Uterus (tissue), 3 donors: ENCODE measurements at regions not wholly inside any gene's neighbourhood (a gene's known extent, or its start where the extent isn't known, plus 50 kb on each side); places are given as distances from the start of the nearest gene placed in this dataset.

Source experiments
- DNase-seq, 2 donors: peaks; one replicate each; pipeline ENCODE4 v3.0.0-alpha.2; 2019 to 2020
- H3K27ac ChIP-seq, 2 donors: fragments of 200-600 bp; sonication (generic); 1 replicate in 1 of 2; 2 replicates in 1 of 2; pipeline ENCODE4 v1.5.1; 2016 to 2018
- H3K27me3 ChIP-seq, 2 donors: fragments of 200-600 bp; sonication (generic); one replicate each; pipeline ENCODE4 v1.5.1; 2018 to 2019; ENCODE audit warnings: control low read depth in 1 of 2
- H3K36me3 ChIP-seq, 2 donors: fragments of 200-600 bp; sonication (generic); one replicate each; pipeline ENCODE4 v1.5.1; 2019; ENCODE audit warnings: control low read depth in 1 of 2
- H3K4me1 ChIP-seq, 2 donors: fragments of 200-600 bp; sonication (generic); one replicate each; pipeline ENCODE4 v1.5.1; 2018 to 2019; ENCODE audit warnings: control low read depth in 1 of 2
- H3K4me3 ChIP-seq, 2 donors: fragments of 200-600 bp; sonication (generic); 1 replicate in 1 of 2; 2 replicates in 1 of 2; pipeline ENCODE4 v1.5.1; 2018 to 2019; ENCODE audit warnings: mild to moderate bottlenecking in 1 of 2
- H3K9me3 ChIP-seq, 2 donors: fragments of 200-600 bp; sonication (generic); one replicate each; pipeline ENCODE4 v1.5.1; 2019; ENCODE audit warnings: control low read depth in 1 of 2
- CTCF ChIP-seq, 4 experiments: fragments of 200-600 bp in 2 of 4; fragments of 450-650 bp in 2 of 4; sonication (generic) in 2 of 4; IDR thresholded peaks; one replicate each; pipeline ENCODE4 v1.5.1; 2016 to 2019; ENCODE audit warnings: antibody characterized with exemption in 4 of 4, mild to moderate bottlenecking in 2 of 4, moderate library complexity in 1 of 4
- POLR2A ChIP-seq, 2 donors: fragments of 450-650 bp; IDR thresholded peaks; one replicate each; pipeline ENCODE4 v1.6.1; 2016; ENCODE audit warnings: antibody characterized with exemption in 2 of 2, mild to moderate bottlenecking in 1 of 2, moderate library complexity in 1 of 2
- intact Hi-C: fragments of 100-400 bp; cut with DNase I; formaldehyde crosslinking; loops from one replicate; pipeline ENCODE4 v1.15.1; 2023; ENCODE audit warnings: low total_unique reads
- donor health status: DM: yes; HTN: yes; CAD: no.

GRCh38 chr5:57956636-57957035 is 474.0 kb upstream of the ACTBL2 start:
- Histone ChIP-seq H3K4me1 (no peaks in the 10 kb centered on the region), H3K4me3 (no peak overlapping the region), H3K9me3 (no peaks in the 10 kb centered on the region), H3K27me3 (no peaks in the 10 kb centered on the region), H3K27ac (no peak overlapping the region), H3K36me3 (no peaks in the 10 kb centered on the region)
- intact Hi-C loops, result no loop called here
- no peak for TF ChIP-seq POLR2A (IDR thresholded peaks at IDR 0.05)
- TF ChIP-seq CTCF (IDR thresholded peaks at IDR 0.05), result no peak
- no peak for DNase-seq

GRCh38 chr5:57955511-57955910 is 472.9 kb upstream of the ACTBL2 start:
- H3K27ac ChIP-seq, result no peak overlapping the region
- TF ChIP-seq CTCF (IDR thresholded peaks at IDR 0.05) (no peak), POLR2A (IDR thresholded peaks at IDR 0.05) (no peak)
- H3K9me3 ChIP-seq, result no peaks in the 10 kb centered on the region
- intact Hi-C loops, result no loop called here
- no peaks in the 10 kb centered on the region for H3K4me1 ChIP-seq
- no peak for DNase-seq
- H3K4me3 ChIP-seq, result no peak overlapping the region
- H3K36me3 ChIP-seq, result no peaks in the 10 kb centered on the region
- no peaks in the 10 kb centered on the region for H3K27me3 ChIP-seq

GRCh38 chr5:57953792-57954191 is 471.2 kb upstream of the ACTBL2 start:
- TF ChIP-seq POLR2A (IDR thresholded peaks at IDR 0.05), result no peak
- TF ChIP-seq CTCF (IDR thresholded peaks at IDR 0.05), result no peak
- Histone ChIP-seq H3K27ac (no peak overlapping the region), H3K9me3 (no peaks in the 10 kb centered on the region), H3K27me3 (no peaks in the 10 kb centered on the region), H3K4me3 (no peak overlapping the region), H3K36me3 (no peaks in the 10 kb centered on the region), H3K4me1 (no peaks in the 10 kb centered on the region)
- no peak for DNase-seq
- intact Hi-C loops, result no loop called here

- no peak for DNase-seq
- TF ChIP-seq CTCF (IDR thresholded peaks at IDR 0.05), result no peak
- TF ChIP-seq POLR2A (IDR thresholded peaks at IDR 0.05), result no peak
- no peaks in the 10 kb centered on the region for H3K27me3 ChIP-seq
- no peaks in the 10 kb centered on the region for H3K36me3 ChIP-seq
- intact Hi-C loops, result no loop called here
- no peaks in the 10 kb centered on the region for H3K4me1 ChIP-seq
- H3K4me3 ChIP-seq, result no peak overlapping the region
- H3K27ac ChIP-seq, result no peak overlapping the region
- no peaks in the 10 kb centered on the region for H3K9me3 ChIP-seq
Observed at GRCh38 chr5:57950616-57951228, 468.1 kb upstream of the ACTBL2 start.

- no peak for TF ChIP-seq CTCF (IDR thresholded peaks at IDR 0.05)
- no peak for TF ChIP-seq POLR2A (IDR thresholded peaks at IDR 0.05)
- Histone ChIP-seq H3K27me3 (no peaks in the 10 kb centered on the region), H3K36me3 (no peaks in the 10 kb centered on the region), H3K27ac (no peak overlapping the region), H3K9me3 (no peaks in the 10 kb centered on the region), H3K4me3 (no peak overlapping the region), H3K4me1 (no peaks in the 10 kb centered on the region)
- no peak for DNase-seq
- intact Hi-C loops, result no loop called here
Observed at GRCh38 chr5:57948091-57948490, 465.5 kb upstream of the ACTBL2 start.
